A673 (cell line): ENCODE measurements at regions not wholly inside any gene's neighbourhood (a gene's known extent, or its start where the extent isn't known, plus 50 kb on each side); places are given as distances from the start of the nearest gene placed in this dataset.

Source experiments
- BruUV-seq: library from RNA; stranded (reverse); fragments of 400-500 nt; replicated peaks from 2 replicates; lab custom pipeline; 2021; lab: Mats Ljungman, UMichigan
- CTCF ChIA-PET: fragments of 300-600 bp; sonication (Branson Sonifier 250); formaldehyde crosslinking; loops from one replicate; lab custom pipeline; 2022; ENCODE audit warnings: antibody characterized with exemption; lab: Charles Lee
- POLR2A ChIA-PET: fragments of 300-600 bp; sonication (Branson Sonifier 250); formaldehyde crosslinking; loops from one replicate; lab custom pipeline; 2022; ENCODE audit warnings: antibody characterized with exemption; ENCODE audit not compliant: low non-redundant PET; lab: Charles Lee
- DNase-seq: peaks from one replicate; pipeline ENCODE4 v3.0.0-alpha.2; 2015; ENCODE audit warnings: low spot score
- H3K27ac ChIP-seq: fragments of 200-600 bp; sonication (generic); 2 replicates; pipeline ENCODE4 v1.5.1; 2016; ENCODE audit warnings: mixed run types, low read depth, mild to moderate bottlenecking, mixed read lengths, antibody characterized with exemption, low read length; ENCODE audit not compliant: poor library complexity, severe bottlenecking
- H3K27me3 ChIP-seq: fragments of 200-600 bp; sonication (generic); replicated peaks from 2 replicates; pipeline ENCODE4 v1.6.1; 2017; ENCODE audit warnings: mixed run types, low read depth, mild to moderate bottlenecking, mixed read lengths, antibody characterized with exemption, low read length; ENCODE audit not compliant: insufficient read depth, poor library complexity
- H3K36me3 ChIP-seq: fragments of 200-600 bp; sonication (generic); 2 replicates; pipeline ENCODE4 v1.6.1; 2016; ENCODE audit warnings: mixed run types, mild to moderate bottlenecking, mixed read lengths, antibody characterized with exemption, low read length; ENCODE audit not compliant: insufficient read depth, poor library complexity, severe bottlenecking
- H3K4me1 ChIP-seq: fragments of 200-600 bp; sonication (generic); 2 replicates; pipeline ENCODE4 v1.6.1; 2017; ENCODE audit warnings: mixed run types, mild to moderate bottlenecking, mixed read lengths, antibody characterized with exemption, low read length; ENCODE audit not compliant: insufficient read depth, poor library complexity, severe bottlenecking
- H3K4me3 ChIP-seq: fragments of 200-600 bp; sonication (generic); 2 replicates; pipeline ENCODE4 v1.5.1; 2016; ENCODE audit warnings: low read depth, mixed run types, mild to moderate bottlenecking, mixed read lengths, low read length; ENCODE audit not compliant: poor library complexity, severe bottlenecking
- H3K9me3 ChIP-seq: fragments of 200-600 bp; sonication (generic); 2 replicates; pipeline ENCODE4 v1.6.1; 2016; ENCODE audit warnings: mixed run types, low read depth, mild to moderate bottlenecking, mixed read lengths, antibody characterized with exemption, low read length; ENCODE audit not compliant: poor library complexity, severe bottlenecking
- CTCF ChIP-seq: fragments of 300-800, 200-600 bp; sonication (generic); conservative IDR thresholded peaks from 2 replicates; pipeline ENCODE4 v1.5.1; 2017; ENCODE audit warnings: low read depth, mild to moderate bottlenecking, antibody characterized with exemption, low read length, moderate library complexity, mixed read lengths
- EZH2 ChIP-seq: fragments of 200-600 bp; sonication (generic); IDR thresholded peaks from 2 replicates; pipeline ENCODE4 v1.6.1; 2017; ENCODE audit warnings: borderline replicate concordance, low read depth, mild to moderate bottlenecking, mixed read lengths, antibody characterized with exemption, low read length; ENCODE audit not compliant: poor library complexity, severe bottlenecking
- intact Hi-C: fragments of 100-400 bp; cut with micrococcal nuclease; formaldehyde crosslinking; loops from one replicate; pipeline ENCODE4 v1.10.0; 2022; ENCODE audit not compliant: unreplicated experiment

- DNase-seq, result no peak
- no TSS peak for BruUV-seq
- H3K4me3 ChIP-seq, result no peak overlapping the region
- CTCF ChIA-PET, result interaction anchor here (0.6 kb wide), 1 partner anchor 196 kb away, joined by 3 read pairs; no protein-coding TSS in a partner anchor
- no peaks in the 10 kb centered on the region for H3K9me3 ChIP-seq
- H3K36me3 ChIP-seq, result no peaks in the 10 kb centered on the region
- intact Hi-C loops, result no loop called here
- peaks cover 9% of the 10 kb centered on the region for H3K4me1 ChIP-seq
- H3K27me3 ChIP-seq, result no peaks in the 10 kb centered on the region
- H3K27ac ChIP-seq, result no peak overlapping the region
- TF ChIP-seq CTCF (no peak), EZH2 (no peak)
- POLR2A ChIA-PET, result no interaction called here
Observed at GRCh38 chr6:14706378-14706929, 539.4 kb upstream of the JARID2 start.

GRCh38 chr6:14707276-14707675, 538.6 kb upstream of the JARID2 start:
- TF ChIP-seq CTCF (no peak), EZH2 (no peak)
- CTCF ChIA-PET, result no interaction called here
- no TSS peak for BruUV-seq

GRCh38 chr6:14707971-14708465, 537.9 kb upstream of the JARID2 start:
- DNase-seq, result no peak
- POLR2A ChIA-PET, result no interaction called here
- Histone ChIP-seq H3K27ac (no peak overlapping the region), H3K4me3 (no peak overlapping the region), H3K9me3 (no peaks in the 10 kb centered on the region), H3K36me3 (no peaks in the 10 kb centered on the region), H3K27me3 (no peaks in the 10 kb centered on the region), H3K4me1 (peaks cover 11% of the 10 kb centered on the region)
- BruUV-seq, result no TSS peak
- intact Hi-C loops, result no loop called here
- CTCF ChIA-PET, result no interaction called here
- TF ChIP-seq CTCF, result no peak
- TF ChIP-seq EZH2, result no peak

More at GRCh38 chr6:14707276-14707675, 538.6 kb upstream of the JARID2 start:
- Histone ChIP-seq H3K36me3 (no peaks in the 10 kb centered on the region), H3K27me3 (no peaks in the 10 kb centered on the region), H3K4me3 (no peak overlapping the region), H3K9me3 (no peaks in the 10 kb centered on the region), H3K4me1 (peaks cover 9% of the 10 kb centered on the region), H3K27ac (no peak overlapping the region)
- POLR2A ChIA-PET, result no interaction called here
- intact Hi-C loops, result no loop called here
- DNase-seq, result no peak
